Smooth muscle cell (in vitro differentiated cells): ENCODE measurements at regions not wholly inside any gene's neighbourhood (a gene's known extent, or its start where the extent isn't known, plus 50 kb on each side); places are given as distances from the start of the nearest gene placed in this dataset.

Source experiments
- DNase-seq: peaks from one replicate; lab custom pipeline; 2025; ENCODE audit not compliant: unreplicated experiment; lab: John Stamatoyannopoulos, UW
- H2AFZ ChIP-seq: fragments of 200-600 bp; sonication (generic); 2 replicates; pipeline ENCODE4 v1.6.0; 2016; ENCODE audit warnings: antibody characterized with exemption, low read depth, mild to moderate bottlenecking
- H3F3A ChIP-seq: fragments of 200-600 bp; sonication (generic); 2 replicates; pipeline ENCODE4 v1.6.0; 2017; ENCODE audit warnings: antibody characterized with exemption, low read depth
- H3K27ac ChIP-seq: fragments of 200-600 bp; sonication (generic); 2 replicates; pipeline ENCODE4 v1.5.1; 2016; ENCODE audit warnings: low read depth, mild to moderate bottlenecking
- H3K27me3 ChIP-seq: fragments of 200-600 bp; sonication (generic); 2 replicates; pipeline ENCODE4 v1.6.1; 2016; ENCODE audit warnings: low read depth, mild to moderate bottlenecking
- H3K36me3 ChIP-seq: fragments of 200-600 bp; sonication (generic); 2 replicates; pipeline ENCODE4 v1.5.1; 2016; ENCODE audit warnings: low read depth
- H3K4me1 ChIP-seq: fragments of 200-600 bp; sonication (generic); 2 replicates; pipeline ENCODE4 v1.5.1; 2016; ENCODE audit warnings: low read depth
- H3K4me2 ChIP-seq: fragments of 200-600 bp; sonication (generic); 2 replicates; pipeline ENCODE4 v1.6.0; 2016; ENCODE audit warnings: mild to moderate bottlenecking
- H3K4me3 ChIP-seq: fragments of 200-600 bp; sonication (generic); 2 replicates; pipeline ENCODE4 v1.5.1; 2016; ENCODE audit warnings: mild to moderate bottlenecking
- H3K79me2 ChIP-seq: fragments of 200-600 bp; sonication (generic); 2 replicates; pipeline ENCODE4 v1.6.0; 2016; ENCODE audit warnings: low read depth, mild to moderate bottlenecking
- H3K9ac ChIP-seq: fragments of 200-600 bp; sonication (generic); 2 replicates; pipeline ENCODE4 v1.6.0; 2016; ENCODE audit warnings: low read depth
- H3K9me3 ChIP-seq: fragments of 200-600 bp; sonication (generic); replicated peaks from 2 replicates; pipeline ENCODE4 v1.5.1; 2016; ENCODE audit warnings: low read depth
- H4K20me1 ChIP-seq: fragments of 200-600 bp; sonication (generic); 2 replicates; pipeline ENCODE4 v1.6.0; 2016; ENCODE audit warnings: low read depth
- WGBS: methylation state at CpG from one replicate; pipeline ENCODE4 v1.1.7; 2016; ENCODE audit warnings: low lambda C conversion rate; 5-methylcytosine and 5-hydroxymethylcytosine counted together
- TF ChIP-seq, protein P1 (sequence below): fragments of 200-600 bp; sonication (generic); IDR thresholded peaks from 2 replicates; pipeline ENCODE4 v1.5.1; 2017; ENCODE audit warnings: borderline replicate concordance, mild to moderate bottlenecking, antibody characterized with exemption; ENCODE audit not compliant: insufficient read depth, poor library complexity, severe bottlenecking

DNA sequence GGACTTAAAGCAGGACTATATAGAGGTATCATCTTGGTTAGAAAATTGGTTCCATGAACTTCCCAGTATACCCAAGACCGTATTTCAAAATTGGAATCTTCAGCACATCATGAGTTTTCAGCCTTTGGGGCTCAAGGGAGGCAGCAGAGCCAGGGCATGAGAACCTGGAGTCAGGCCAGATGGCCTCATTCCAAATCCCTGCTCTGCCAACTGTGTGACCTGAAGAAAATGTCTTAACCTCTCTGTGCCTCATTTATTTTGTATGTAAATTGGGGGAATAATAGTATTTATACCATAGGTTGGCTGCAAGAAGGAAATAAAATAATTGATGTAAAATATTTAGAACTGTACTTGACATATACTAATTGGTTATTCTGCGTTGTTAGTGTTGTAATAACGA, 987.6 kb downstream of the TBC1D22A start:
- Histone ChIP-seq H4K20me1 (no peaks in the 10 kb centered on the region), H3K79me2 (no peaks in the 10 kb centered on the region), H3K4me2 (no peak overlapping the region), H2AFZ (no peak overlapping the region), H3K27ac (no peak overlapping the region), H3F3A (no peaks in the 10 kb centered on the region), H3K4me3 (no peak overlapping the region), H3K9ac (no peak overlapping the region), H3K9me3 (no peaks in the 10 kb centered on the region), H3K4me1 (no peaks in the 10 kb centered on the region), H3K36me3 (no peaks in the 10 kb centered on the region), H3K27me3 (no peaks in the 10 kb centered on the region)
- TF ChIP-seq, protein P1, sequence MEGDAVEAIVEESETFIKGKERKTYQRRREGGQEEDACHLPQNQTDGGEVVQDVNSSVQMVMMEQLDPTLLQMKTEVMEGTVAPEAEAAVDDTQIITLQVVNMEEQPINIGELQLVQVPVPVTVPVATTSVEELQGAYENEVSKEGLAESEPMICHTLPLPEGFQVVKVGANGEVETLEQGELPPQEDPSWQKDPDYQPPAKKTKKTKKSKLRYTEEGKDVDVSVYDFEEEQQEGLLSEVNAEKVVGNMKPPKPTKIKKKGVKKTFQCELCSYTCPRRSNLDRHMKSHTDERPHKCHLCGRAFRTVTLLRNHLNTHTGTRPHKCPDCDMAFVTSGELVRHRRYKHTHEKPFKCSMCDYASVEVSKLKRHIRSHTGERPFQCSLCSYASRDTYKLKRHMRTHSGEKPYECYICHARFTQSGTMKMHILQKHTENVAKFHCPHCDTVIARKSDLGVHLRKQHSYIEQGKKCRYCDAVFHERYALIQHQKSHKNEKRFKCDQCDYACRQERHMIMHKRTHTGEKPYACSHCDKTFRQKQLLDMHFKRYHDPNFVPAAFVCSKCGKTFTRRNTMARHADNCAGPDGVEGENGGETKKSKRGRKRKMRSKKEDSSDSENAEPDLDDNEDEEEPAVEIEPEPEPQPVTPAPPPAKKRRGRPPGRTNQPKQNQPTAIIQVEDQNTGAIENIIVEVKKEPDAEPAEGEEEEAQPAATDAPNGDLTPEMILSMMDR: no peak
- DNase-seq: no peak
- 92% methylated on average over 3 of the region's 3 CpGs for WGBS

DNA sequence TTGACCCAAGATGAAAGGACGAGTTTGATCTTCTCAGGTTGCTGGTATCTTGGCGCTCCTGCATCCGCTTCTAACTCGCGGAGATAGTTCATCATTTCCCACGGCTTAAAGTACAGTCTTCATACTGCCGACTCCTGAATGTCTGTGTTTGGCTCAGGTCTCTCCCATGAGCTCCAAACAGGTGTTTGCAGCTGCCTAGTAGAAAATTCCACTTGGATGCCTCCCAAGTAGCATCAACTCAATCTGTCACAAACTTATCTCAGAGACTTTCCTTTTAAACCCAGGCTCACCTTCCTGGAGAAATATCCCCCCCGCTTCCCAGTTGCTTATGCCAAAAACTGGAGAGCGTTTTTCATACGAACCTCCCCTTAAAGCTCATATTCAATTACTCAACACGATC, 986.5 kb downstream of the TBC1D22A start:
- DNase-seq: no peak
- Histone ChIP-seq H4K20me1 (no peaks in the 10 kb centered on the region), H3F3A (no peaks in the 10 kb centered on the region), H3K27me3 (no peaks in the 10 kb centered on the region), H3K79me2 (no peaks in the 10 kb centered on the region), H3K9ac (no peak overlapping the region), H3K9me3 (no peaks in the 10 kb centered on the region), H3K4me1 (no peaks in the 10 kb centered on the region), H3K27ac (no peak overlapping the region), H3K4me3 (no peak overlapping the region), H2AFZ (no peak overlapping the region), H3K4me2 (no peak overlapping the region), H3K36me3 (no peaks in the 10 kb centered on the region)
- 94% methylated on average over 11 of the region's 11 CpGs for WGBS
- TF ChIP-seq, protein P1: no peak

DNA sequence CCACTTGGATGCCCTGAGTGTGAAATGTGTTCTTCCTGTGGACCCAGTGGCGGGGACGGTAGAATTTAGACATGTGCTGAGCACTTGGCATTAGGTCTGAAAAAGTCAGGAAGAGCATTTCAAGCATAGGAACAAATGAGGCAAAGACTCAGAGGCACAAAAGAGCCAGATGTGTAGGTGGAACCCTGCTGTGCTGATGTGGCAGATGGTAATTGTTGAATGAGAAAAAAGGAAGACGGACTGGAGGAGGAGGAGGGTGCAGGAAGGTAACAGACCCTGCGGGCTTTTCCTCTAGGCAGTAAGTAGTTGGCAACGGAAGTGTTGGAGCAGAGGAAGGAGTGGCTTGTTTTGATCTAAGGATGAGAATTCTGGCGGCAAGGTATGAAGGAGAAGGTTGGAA, 985.8 kb downstream of the TBC1D22A start:
- Histone ChIP-seq H3K79me2 (no peaks in the 10 kb centered on the region), H3F3A (no peaks in the 10 kb centered on the region), H2AFZ (no peak overlapping the region), H4K20me1 (no peaks in the 10 kb centered on the region), H3K27me3 (no peaks in the 10 kb centered on the region), H3K27ac (no peak overlapping the region), H3K9ac (no peak overlapping the region), H3K36me3 (no peaks in the 10 kb centered on the region), H3K4me2 (no peak overlapping the region), H3K4me1 (no peaks in the 10 kb centered on the region), H3K4me3 (no peak overlapping the region), H3K9me3 (no peaks in the 10 kb centered on the region)
- 77% methylated on average over 6 of the region's 6 CpGs for WGBS
- TF ChIP-seq, protein P1: no peak
- no peak for DNase-seq

DNA sequence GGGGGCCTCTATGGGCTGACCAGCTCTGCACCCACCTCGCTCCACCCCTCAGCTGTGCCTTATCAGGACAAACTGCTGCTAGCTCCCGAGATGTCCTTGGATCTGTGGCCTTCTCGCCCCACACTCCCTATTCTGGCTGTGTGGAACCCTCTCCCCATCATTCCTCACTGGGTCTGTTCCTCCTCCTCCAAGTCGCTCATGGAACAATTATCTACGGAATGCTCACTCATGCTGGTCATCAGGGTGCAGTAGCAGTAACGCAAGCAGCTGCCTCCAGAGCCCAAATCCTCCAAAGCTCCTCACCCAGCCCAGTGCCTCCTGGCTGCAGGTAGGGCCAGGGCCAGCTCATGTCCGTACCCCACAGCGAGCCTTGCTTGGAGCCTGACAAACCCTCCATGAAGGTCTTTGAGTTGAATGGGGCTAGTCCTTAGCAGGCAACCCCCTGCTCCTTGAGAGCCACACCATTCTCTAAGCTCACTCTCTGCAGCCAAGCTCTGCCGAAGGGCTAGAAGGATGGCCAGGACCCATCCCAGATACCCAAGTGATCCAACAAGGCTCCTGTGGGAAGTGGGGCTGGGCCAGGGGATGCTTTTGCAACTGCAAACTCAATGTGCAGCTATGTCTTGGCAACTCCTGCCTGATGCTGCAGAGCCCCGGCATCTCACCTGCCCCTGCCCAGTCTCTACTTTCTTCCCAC, 977.8 kb downstream of the TBC1D22A start:
- WGBS: 85% methylated on average over 10 of the region's 10 CpGs
- no peaks in the 10 kb centered on the region for H3F3A ChIP-seq
- no peak overlapping the region for H3K27ac ChIP-seq
- TF ChIP-seq, protein P1: no peak
- no peaks in the 10 kb centered on the region for H4K20me1 ChIP-seq
- no peaks in the 10 kb centered on the region for H3K27me3 ChIP-seq
- H3K4me1 ChIP-seq: no peaks in the 10 kb centered on the region
- H2AFZ ChIP-seq: no peak overlapping the region
- H3K9me3 ChIP-seq: no peaks in the 10 kb centered on the region
- no peak overlapping the region for H3K9ac ChIP-seq
- no peak overlapping the region for H3K4me3 ChIP-seq
- H3K4me2 ChIP-seq: no peak overlapping the region
- no peaks in the 10 kb centered on the region for H3K36me3 ChIP-seq
- no peak for DNase-seq
- H3K79me2 ChIP-seq: no peaks in the 10 kb centered on the region
